Activated CD4-positive, alpha-beta T cell treated with anti-CD3 and anti-CD28 coated beads for 24 hours (primary cell): ENCODE measurements at regions not wholly inside any gene's neighbourhood (a gene's known extent, or its start where the extent isn't known, plus 50 kb on each side); places are given as distances from the start of the nearest gene placed in this dataset.
"Not testable (repeated sequence)": the region's sequence is repeated elsewhere in the genome, so short reads cannot be mapped to it uniquely, and the experiment has no call there.

Source experiments
- DNase-seq, 2 donors: peaks; one replicate each; pipeline ENCODE4 v3.0.0-alpha.2; 2020; ENCODE audit warnings: low read depth in 2 of 2

DNA sequence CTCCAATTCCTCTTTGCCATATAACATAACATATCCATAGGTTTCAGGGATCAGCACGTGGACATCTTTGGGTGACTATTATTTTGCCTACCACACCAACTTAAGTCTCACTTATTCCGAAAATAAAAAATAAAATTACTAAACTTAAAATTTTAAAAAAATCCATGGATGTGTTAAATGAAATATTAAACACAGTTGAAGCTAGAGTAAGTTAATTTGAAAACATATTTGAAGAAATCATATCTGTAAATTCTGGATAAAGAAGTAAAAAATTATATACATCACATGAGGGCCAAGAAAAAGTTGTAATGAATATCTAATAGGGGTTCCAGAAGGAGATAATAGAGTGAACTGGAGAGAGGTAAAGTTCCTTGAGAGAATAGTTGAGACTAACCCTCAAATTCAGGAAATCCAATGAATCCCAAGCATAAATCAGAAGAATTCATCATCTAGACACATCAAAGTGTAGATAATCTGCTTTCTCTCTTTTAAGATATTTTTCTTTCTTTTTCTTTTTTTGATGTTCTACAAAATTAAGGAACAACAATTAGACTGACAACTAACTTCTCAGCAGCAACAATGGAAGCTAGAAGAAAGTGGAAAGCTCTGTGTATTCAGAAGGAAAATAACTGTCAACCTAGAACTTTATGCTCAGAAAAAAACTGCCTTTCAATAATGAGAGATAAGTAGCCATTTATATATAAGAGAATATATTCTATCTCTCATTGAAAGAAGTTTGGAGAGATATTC lies 147.4 kb downstream of the ABHD5 start:
- no peak for DNase-seq

DNA sequence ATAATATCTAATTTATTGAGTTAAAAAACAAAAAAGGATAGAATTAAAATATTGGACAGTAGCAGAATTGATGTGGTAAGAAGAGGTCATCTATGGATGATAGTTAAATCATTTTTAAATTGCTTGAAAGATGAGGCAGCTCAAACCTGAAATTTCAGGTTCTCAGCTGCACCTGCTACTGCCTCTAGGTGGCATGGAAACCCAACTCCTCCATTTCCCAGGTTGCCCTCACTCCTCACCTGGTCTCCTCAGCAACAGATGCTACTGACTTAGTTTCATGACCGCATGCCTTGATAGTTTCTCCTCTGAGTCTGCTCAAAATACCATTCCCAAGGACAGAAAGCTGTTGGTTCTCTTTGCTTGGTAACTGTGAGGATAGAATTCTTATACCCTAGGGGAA lies 148.1 kb downstream of the ABHD5 start:
- no peak for DNase-seq

DNA sequence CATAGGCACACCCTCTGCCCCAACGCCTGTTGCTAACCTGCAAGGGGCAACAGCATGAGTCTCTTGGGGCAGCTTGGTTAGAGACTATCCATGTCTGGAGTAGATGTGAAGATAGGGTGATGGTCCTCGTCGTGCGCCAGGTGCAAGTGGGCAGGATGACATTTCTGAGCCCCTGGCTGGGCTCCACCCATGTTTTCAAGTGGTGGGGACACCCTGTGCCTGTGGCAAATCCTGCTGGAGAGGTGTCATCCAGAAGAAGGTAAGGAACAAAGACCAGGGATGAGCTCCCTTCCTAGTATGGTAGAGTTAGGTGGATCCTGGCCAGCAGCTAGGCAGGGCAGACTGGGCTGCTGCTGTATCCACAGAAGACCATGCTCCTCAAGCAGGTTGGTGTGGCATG lies 152.6 kb downstream of the ABHD5 start:
- no peak for DNase-seq

DNA sequence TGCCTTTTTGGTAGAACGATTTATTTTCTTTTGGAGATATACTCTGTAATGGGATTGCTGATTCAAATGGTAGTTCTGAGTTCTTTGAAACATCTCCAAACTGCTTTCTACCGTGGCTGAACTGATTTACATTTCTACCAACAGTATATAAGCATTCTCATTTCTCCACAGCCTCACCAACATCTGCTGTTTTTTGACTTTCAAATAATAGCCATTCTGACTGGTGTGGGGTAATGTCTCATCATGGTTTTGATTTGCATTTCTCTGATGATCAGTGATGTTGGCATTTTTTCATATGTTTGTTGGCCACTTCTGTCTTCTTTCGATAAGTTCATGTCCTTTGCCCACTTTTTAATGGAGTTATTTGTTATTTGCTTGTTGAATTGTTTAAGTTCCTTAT lies 154.0 kb downstream of the ABHD5 start:
- no peak for DNase-seq

DNA sequence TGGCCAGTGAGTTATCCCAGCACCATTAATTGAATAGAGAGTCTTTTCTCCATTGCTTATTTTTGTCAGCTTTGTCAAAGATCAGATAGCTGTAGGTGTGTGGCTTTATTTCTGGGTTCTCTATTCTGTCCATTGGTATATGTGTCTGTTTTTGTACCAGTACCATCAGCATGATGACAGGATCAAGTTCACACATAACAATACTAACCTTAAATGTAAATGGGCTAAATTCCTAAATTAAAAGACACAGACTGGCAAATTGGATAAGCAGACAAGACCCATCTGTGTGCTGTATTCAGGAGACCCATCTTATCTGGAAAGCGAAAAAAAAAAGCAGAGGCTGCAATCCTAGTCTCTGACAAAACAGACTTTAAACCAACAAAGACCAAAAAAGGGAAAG lies 154.8 kb downstream of the ABHD5 start:
- not testable (repeated sequence) for DNase-seq

DNA sequence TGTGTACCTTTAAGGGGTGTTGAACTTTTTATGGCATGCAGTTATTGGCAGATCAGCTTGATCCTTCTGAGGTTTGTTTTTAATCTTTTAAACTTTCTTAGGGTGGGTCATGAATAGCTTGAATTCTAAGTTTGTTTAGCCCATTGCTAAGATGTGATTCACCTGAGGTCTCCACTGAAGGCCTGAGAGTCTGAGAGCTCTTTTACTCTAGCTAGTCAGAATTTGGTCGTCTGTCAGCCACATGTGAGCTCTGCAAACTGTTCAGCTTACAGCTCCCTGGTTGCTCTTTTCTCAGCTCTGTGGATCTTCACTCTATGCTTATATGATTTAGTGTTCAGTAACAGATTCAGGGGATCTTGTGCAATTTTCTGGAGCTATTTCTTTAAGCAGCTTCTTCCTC lies 161.3 kb downstream of the ABHD5 start:
- no peak for DNase-seq

DNA sequence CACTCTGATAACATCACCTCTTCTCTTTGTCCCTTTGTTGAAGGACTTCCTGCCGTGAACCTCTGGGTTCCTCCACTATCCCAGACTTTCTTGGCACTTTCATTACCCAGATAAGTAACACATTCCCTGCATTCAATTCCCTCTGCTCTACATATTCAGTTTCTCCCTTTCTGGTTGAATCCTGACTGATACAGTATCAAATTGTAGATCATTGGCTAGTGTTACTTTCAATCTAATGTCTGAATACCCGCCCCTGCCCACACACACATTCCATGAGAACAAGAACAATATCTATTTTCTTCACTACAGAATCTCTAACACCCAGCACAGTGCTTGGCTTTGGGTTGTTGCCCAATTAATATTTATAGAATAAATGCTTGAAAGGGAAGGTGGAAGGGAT lies 163.5 kb downstream of the ABHD5 start:
- DNase-seq: no peak

DNA sequence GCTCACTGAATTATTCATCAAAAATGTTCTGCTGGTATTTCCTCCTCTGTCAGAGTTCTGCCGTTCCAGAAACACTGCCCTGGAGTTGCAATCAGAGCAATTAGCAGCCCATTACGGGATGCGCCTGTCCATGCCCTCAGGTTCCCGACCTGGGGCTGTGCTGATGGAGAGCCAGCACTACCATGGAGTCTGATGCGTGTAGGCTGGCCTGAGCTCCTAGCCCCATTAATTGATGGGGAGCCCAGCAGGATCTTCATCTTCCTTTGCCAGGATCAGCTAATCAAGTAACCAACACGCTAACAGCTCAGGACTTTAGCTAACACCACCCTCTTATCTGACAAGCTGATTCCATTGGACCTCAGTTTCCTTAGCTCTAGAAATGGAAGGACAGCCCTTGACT lies 164.2 kb downstream of the ABHD5 start:
- no peak for DNase-seq

DNA sequence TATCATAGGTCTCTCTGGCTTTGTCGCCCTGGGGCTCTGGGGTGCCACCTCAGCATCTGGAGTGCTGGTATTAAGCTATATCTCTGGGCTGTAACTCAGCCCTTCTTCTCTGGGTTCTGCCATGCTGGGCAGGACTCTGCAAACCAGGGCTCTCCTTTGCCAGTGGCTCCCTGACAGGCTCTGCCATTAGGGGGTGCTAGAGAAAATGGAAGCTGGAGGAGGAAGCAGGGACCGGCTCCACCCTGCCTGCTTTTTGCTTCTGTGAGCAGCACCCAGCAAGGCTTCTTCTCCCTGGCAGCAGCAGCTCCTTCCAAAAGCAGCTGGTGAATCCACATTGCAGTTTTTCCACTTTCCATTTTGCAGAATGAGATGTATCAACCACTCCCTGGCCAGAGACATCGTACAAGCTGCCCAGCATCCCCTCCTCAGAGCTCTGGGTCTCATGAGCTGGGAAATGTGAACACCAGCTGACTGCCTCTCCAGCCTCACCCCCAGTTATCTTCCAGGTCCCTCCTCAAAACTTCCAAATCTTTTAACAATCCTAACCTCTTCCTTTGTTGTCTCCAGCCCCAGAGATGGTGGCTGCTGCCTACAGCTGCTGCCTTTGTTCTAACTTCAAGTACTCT lies 165.0 kb downstream of the ABHD5 start:
- DNase-seq: peak; percentile 16 to 30

DNA sequence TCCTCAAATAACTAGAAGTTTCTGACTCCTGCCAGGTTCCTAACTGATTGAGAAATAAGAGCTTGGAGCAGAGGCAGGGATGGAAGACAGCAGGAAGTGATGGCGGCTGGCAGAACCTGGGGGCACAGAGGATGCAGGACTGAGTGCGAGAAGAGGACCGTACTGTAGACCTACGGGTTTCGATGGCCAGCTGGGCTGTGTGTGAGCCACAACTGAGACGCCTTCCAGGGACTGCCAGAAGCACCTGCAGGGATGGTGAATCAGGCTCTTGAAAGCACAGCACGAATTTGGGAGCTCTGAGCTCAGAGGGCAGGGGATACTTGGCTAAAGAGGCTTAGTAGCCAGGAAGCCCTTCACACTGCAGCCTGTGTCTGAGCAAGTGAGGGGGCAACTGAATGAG lies 165.6 kb downstream of the ABHD5 start:
- DNase-seq: no peak

DNA sequence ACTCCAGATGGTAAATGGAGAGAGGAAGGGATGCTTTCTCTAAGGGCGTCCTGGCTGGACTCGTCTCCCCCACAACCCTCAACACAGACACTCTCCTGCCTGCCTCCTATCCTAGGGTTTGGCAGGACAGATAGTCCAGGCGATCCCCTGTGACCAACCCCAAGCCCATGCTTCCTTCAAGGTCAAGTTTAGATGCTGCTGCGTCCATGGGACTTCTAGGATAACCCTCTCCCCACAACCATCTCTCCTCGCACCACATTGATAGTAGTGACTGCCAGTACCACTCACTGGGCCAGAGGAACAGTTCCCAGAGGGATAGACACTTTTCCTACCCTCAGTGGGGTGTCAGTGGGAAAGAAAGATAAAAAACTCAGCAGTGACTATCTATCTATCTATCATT lies 166.0 kb downstream of the ABHD5 start:
- no peak for DNase-seq

DNA sequence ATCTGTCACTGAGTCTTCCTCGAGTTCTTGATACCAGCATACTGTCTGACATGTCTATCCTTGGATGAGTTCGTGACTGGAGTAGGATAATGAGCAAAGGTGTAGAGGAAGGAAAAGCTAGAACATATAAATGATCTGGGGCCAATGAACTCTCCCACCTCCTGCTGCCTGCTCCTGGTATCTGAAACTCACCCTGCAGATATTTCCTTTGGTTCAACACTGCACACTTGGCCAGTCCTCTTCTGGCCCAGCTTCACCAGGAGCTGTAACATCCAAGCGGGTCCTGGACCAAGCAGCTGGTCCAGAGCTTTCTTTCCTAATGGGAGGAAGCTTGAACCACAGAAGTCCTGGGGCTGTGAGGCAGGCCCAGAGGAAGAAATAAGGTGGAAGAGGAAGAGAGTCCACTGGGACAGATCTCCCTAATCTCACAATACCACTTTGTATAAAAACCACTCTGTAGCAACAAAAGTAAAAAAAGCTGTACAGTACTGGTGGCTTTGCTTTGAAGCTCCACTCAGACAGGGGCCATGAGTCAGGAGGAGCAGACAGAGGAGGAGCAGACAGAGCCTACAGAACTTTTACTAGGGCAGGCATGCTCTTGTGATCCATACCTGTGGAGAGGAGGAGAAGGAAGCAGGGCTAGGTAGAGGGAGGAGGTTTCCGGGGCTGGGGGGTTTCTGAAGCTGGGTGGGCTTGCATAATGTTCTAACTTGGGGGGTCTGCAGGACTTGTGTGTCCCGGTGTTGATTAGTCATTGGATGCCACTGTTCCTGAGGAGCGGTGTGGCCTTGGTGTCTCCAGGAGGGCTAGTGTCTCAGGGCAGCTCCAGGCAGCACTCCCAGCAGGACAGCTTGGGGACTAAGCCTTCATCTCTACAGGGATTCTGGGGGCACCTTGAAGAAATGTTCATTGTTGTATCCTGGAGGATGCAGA lies 166.9 kb downstream of the ABHD5 start:
- DNase-seq: no peak

DNA sequence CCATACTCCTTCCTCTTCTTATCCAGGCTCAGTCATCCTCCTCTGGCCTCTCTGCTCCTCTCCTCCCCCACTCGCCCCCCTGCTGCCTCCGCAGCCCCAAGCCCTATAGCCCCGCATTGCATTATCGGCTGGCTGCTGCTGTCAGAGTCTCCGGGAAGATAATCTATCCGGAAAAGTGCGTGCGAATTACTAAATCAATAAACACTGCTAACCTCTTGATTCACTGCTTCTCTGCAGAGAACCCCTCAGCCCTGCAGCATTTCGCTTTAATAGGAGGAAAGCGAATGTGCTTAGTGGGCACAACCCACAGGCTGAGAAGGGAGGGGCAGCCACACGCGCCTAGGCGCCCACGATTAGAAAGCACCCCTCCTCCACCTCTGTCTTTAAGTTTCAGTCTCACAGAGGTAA lies 167.6 kb downstream of the ABHD5 start:
- no peak for DNase-seq

DNA sequence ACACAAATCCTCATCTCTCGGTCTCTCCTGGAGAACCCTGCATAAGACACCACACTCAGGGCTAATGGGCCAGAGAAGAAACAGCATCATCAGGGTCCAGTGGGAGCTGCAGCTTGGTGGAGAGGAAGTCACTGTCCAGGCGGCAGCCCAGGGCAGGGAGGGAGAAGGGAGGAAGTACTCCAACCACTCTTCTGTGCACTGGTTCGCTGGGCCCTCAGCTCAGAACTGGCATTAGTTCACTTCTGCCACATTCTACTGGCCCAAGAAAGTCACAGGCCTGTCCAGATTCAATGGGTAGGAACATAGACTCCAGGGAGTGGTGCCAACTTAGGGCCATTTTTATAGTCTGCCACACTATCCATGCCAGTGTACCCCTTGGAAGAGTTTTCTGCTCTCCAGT lies 169.0 kb downstream of the ABHD5 start:
- no peak for DNase-seq

DNA sequence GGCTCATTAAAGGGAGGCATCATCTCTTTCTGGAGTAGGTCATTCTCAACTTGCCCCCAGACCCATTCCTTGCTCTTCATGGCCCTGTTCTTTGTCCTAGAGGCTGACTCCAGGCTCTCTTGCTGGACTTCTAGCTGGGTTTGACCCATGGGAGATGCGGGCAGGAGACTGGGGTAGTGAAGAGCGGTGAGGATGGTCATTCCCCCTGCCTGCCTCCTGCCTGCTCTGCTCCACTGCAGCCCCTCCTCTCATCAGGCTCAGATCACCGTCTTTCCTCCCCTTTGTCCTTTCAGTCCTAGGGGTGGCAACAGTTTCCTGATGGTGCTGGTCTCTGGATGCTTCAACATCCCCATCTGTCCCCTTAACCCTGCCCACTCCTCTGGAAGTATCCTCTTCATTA lies 170.9 kb downstream of the ABHD5 start:
- DNase-seq: no peak

DNA sequence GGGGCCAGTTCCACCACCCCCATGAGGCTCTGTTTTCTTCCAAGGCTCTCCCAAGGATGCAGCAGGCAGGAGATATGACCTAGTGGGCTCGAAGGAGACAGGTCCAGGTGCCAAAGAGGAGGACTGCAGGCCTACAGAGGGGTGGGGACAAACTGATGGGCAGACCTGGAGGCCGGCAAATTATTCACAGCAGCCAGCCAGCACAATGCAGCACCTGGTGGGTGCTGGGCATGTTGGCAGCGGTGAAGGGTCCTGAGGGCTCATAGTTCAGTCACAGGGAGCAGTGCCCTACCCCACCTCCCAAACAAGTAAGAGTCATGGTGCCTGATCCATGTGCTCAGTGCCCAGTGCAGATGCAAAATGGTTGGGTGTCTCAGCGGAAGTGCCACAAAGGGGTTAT lies 171.7 kb downstream of the ABHD5 start:
- DNase-seq: no peak

DNA sequence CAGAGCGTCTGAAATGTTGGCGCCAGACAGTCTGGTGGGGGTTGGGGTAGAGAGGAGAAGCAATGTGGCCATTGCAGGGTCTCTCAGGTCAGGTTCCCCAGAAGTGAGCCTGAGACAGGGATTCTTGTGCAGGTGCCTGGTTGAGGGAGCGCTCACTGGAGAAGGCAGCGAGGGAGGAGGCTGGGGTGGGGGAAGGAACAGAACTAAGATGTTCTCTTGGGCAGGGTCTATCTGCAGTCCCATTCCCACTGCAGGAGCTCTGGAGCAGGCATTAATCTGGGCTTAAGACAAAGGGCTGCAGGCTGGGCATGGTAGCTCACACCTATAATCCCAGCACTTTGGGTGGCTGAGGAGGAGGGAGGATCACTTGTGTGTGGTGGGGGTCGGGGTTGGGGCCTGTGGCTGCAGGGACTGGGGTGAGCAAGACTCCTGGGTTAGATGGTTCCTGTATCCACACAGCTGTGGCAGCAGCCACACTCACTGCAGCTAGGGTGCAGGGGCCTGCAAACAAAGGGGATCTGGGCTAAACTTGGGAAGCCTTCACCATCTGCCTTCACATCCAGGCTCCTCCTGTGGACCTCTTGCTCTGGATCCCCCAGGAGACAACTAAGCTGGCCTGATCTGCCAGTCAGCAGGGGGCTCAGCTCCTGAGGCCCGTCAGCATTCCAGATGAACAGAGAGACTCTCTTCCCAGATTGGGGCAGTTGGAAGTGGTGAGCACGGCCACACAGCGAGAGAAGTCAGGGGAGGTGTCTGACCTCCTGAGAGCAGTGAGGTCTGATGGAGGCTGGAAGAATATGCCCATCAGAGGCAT lies 172.5 kb downstream of the ABHD5 start:
- DNase-seq: no peak

DNA sequence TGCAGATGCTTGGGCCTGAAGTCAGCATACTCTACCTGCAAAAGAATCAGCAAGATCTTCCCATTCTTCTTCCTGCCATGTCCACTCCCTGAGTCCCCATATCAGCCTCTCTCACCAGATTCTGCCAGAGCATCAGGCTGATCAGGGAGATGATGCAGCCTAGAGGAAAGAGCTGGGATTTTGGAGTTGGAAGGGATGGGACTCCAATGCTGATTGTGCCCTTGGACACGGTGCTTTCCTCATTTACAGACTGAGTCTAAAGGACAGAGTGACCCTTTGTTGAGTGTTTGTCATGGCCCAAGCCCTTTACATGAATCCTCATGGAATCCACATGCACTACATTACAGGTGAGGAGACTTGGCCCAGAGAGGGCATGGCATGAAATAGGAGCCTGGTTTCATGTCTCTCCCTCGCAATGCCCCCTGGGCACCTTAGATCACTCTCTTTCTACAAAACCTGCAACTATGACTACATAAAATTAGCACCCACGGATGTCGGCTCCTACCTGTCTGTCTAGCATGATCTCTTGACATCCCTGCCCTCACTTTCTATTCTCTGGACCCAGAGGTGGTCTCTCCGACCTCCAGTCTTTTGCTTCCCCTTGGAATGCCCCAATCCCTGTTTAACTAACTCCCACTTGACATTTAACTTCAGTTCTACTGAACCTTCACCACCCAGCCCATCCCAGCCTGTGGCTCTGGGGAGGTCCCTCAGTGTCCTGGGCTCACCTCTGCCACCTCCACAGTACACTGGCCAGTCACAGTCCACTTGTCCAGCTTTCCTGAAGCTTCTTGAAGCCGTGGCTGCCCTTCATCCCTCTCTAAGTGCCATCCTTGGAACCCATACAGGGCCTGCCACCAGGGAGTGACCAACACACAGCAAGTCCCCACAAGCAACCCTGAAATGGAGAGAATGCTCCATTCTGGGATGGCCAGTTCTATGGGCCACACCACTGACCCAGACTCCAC lies 173.5 kb downstream of the ABHD5 start:
- no peak for DNase-seq

DNA sequence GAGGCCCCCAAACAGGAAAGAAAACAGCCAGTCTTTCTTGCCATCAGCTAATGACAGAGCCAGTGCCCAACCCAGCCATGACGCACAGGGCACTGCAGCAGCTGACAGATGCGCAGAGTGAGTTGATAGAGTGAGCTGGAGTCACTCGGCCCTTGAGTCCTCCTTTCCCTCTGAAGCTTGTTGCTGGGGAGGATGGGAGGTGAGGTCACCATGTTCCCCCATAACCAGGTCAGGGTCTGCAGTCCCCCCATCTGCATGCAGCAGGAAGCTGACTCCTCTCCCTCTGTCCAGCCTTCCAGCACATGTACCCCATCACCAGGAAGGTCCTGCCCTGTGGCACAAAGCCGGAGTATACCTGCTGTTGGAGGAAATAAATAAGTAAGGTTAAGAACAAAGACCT lies 174.6 kb downstream of the ABHD5 start:
- DNase-seq: no peak

DNA sequence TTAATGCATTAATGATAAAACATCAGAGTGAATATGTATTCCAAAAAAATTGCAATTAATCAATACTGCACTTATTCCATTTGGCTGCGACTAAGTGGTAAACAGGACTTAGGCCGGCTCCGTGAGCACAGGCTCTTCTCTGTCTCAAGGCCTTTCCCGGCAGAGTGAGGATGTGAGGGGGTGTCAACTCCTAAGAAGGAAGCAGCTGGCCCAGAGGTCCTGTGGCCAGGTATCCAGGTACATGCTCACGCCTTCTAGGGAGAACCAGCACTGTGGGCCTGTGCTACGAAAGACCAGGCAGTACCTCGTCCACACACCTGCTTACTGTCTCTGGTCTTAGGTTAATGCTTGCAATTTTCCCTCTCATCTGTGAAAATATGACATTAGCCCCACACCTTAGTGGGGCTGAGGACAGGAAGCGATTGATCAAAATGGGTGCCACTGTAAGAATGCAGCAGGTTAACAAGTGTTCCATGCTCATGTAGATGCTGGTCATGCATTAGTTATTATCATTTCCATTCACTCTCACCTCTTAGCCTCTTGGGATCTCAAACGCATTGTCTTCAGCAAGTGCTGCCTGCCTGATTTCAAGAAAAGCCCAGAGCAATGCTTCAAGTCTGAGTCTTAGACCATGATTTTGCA lies 175.3 kb downstream of the ABHD5 start:
- DNase-seq: no peak
